GM12891 (cell line): ENCODE measurements at regions not wholly inside any gene's neighbourhood (a gene's known extent, or its start where the extent isn't known, plus 50 kb on each side); places are given as distances from the start of the nearest gene placed in this dataset.

Experiments used
- DNase-seq: peaks from one replicate; pipeline ENCODE4 v3.0.0; 2011; ENCODE audit warnings: low spot score; ENCODE audit not compliant: insufficient read length
- FAIRE-seq: peaks from 2 replicates; lab custom pipeline; 2011; peaks lifted over from hg19 to GRCh38; lab: Jason Lieb, UNC
- PAX5 ChIP-seq: IDR thresholded peaks from 2 replicates; pipeline ENCODE4 v1.6.1; 2011; ENCODE audit warnings: low read length, moderate library complexity, mild to moderate bottlenecking; ENCODE audit not compliant: insufficient read depth, severe bottlenecking
- POLR2A ChIP-seq: IDR thresholded peaks from 2 replicates; pipeline ENCODE4 v1.6.1; 2011; ENCODE audit warnings: low read depth, low read length, control low read depth
- POLR2AphosphoS5 ChIP-seq: IDR thresholded peaks from 2 replicates; pipeline ENCODE4 v1.6.1; 2011; ENCODE audit warnings: low read depth, low read length, control low read depth
- POU2F2 ChIP-seq: IDR thresholded peaks from 2 replicates; pipeline ENCODE4 v1.6.1; 2011; ENCODE audit warnings: low read depth, mild to moderate bottlenecking, control low read depth, low read length, moderate library complexity
- SPI1 ChIP-seq: IDR thresholded peaks from 2 replicates; pipeline ENCODE4 v1.6.1; 2011; ENCODE audit warnings: low read depth, low read length, control low read depth
- TAF1 ChIP-seq: IDR thresholded peaks from 2 replicates; pipeline ENCODE4 v1.6.1; 2011; ENCODE audit warnings: low read depth, low read length, control low read depth

- TF ChIP-seq SPI1 (no peak), TAF1 (no peak), POU2F2 (no peak), POLR2A (no peak), POLR2AphosphoS5 (no peak), PAX5 (no peak)
- DNase-seq (no peak), FAIRE-seq (no peak)
Observed at GRCh38 chr6:153574231-153574630, 443.1 kb upstream of the RGS17 start.

GRCh38 chr6:153572371-153572770 lies 441.3 kb upstream of the RGS17 start:
- DNase-seq (no peak), FAIRE-seq (no peak)
- TF ChIP-seq PAX5 (no peak), TAF1 (no peak), POU2F2 (no peak), SPI1 (no peak), POLR2A (no peak), POLR2AphosphoS5 (no peak)

GRCh38 chr6:153568628-153569027 lies 437.5 kb upstream of the RGS17 start:
- FAIRE-seq (no peak), DNase-seq (no peak)
- TF ChIP-seq TAF1 = no peak

- DNase-seq (no peak), FAIRE-seq (no peak)
- TF ChIP-seq POLR2AphosphoS5 (no peak), PAX5 (no peak), POLR2A (no peak), SPI1 (no peak), POU2F2 (no peak), TAF1 (no peak)
Observed at GRCh38 chr6:153564803-153565202, 433.7 kb upstream of the RGS17 start.

- DNase-seq (no peak), FAIRE-seq (no peak)
- TF ChIP-seq TAF1 (no peak), POLR2A (no peak), SPI1 (no peak)
Observed at GRCh38 chr6:153563001-153563400, 431.9 kb upstream of the RGS17 start.

GRCh38 chr6:153553627-153554026 lies 422.5 kb upstream of the RGS17 start:
- DNase-seq (no peak), FAIRE-seq (no peak)
- TF ChIP-seq TAF1 (no peak), PAX5 (no peak), POLR2AphosphoS5 (no peak), POU2F2 (no peak), POLR2A (no peak), SPI1 (no peak)

GRCh38 chr6:153539602-153540001 lies 408.5 kb upstream of the RGS17 start:
- no peak for TF ChIP-seq POLR2AphosphoS5
- FAIRE-seq (no peak), DNase-seq (no peak)

GRCh38 chr6:153538491-153538890 lies 407.4 kb upstream of the RGS17 start:
- TF ChIP-seq SPI1 (no peak), POU2F2 (no peak), PAX5 (no peak), TAF1 (no peak), POLR2A (no peak), POLR2AphosphoS5 (no peak)
- FAIRE-seq (no peak), DNase-seq (no peak)

- no peak for FAIRE-seq
- TF ChIP-seq POLR2A (no peak), SPI1 (no peak), PAX5 (no peak), POLR2AphosphoS5 (no peak), TAF1 (no peak), POU2F2 (no peak)
- no peak for DNase-seq
Observed at GRCh38 chr6:153537422-153537821, 406.3 kb upstream of the RGS17 start.

GRCh38 chr6:153526479-153526878 lies 395.4 kb upstream of the RGS17 start:
- no peak for DNase-seq
- TF ChIP-seq POLR2AphosphoS5 = no peak
- no peak for TF ChIP-seq POLR2A
- no peak for TF ChIP-seq SPI1
- no peak for TF ChIP-seq PAX5
- no peak for TF ChIP-seq TAF1
- TF ChIP-seq POU2F2 = no peak
- no peak for FAIRE-seq

GRCh38 chr6:153525998-153526397 lies 394.9 kb upstream of the RGS17 start:
- no peak for DNase-seq
- TF ChIP-seq POLR2A (no peak), SPI1 (no peak), POLR2AphosphoS5 (no peak), TAF1 (no peak), POU2F2 (no peak), PAX5 (no peak)
- no peak for FAIRE-seq
